Chondrocyte (in vitro differentiated cells): ENCODE measurements at regions not wholly inside any gene's neighbourhood (a gene's known extent, or its start where the extent isn't known, plus 50 kb on each side); places are given as distances from the start of the nearest gene placed in this dataset.

Experiments
- DNase-seq: peaks from one replicate; pipeline ENCODE4 v3.0.0; 2021; ENCODE audit warnings: mixed read lengths, low spot score
- H3K27ac Mint-ChIP-seq: one replicate; pipeline ENCODE4 v1.8.0; 2021; ENCODE audit warnings: mild to moderate bottlenecking, moderate library complexity, mixed read lengths; ENCODE audit not compliant: unreplicated experiment
- H3K27me3 Mint-ChIP-seq: 2 replicates; pipeline ENCODE4 v1.8.0; 2021; ENCODE audit warnings: low read depth, mixed read lengths
- H3K36me3 Mint-ChIP-seq: 2 replicates; pipeline ENCODE4 v1.8.0; 2021; ENCODE audit warnings: low read depth, mixed read lengths
- H3K4me1 Mint-ChIP-seq: 2 replicates; pipeline ENCODE4 v1.8.0; 2021; ENCODE audit warnings: low read depth, mild to moderate bottlenecking, mixed read lengths
- H3K4me3 Mint-ChIP-seq: one replicate; pipeline ENCODE4 v1.8.0; 2021; ENCODE audit warnings: mild to moderate bottlenecking, moderate library complexity, mixed read lengths; ENCODE audit not compliant: unreplicated experiment
- H3K9me3 Mint-ChIP-seq: 2 replicates; pipeline ENCODE4 v1.8.0; 2021; ENCODE audit warnings: low read depth, mixed read lengths
- TF ChIP-seq, protein P1 (sequence below): fragments of 200-600 bp; sonication (generic); IDR thresholded peaks from 2 replicates; pipeline ENCODE4 v1.5.0; 2021; ENCODE audit warnings: antibody characterized with exemption, mild to moderate bottlenecking, moderate library complexity

DNA sequence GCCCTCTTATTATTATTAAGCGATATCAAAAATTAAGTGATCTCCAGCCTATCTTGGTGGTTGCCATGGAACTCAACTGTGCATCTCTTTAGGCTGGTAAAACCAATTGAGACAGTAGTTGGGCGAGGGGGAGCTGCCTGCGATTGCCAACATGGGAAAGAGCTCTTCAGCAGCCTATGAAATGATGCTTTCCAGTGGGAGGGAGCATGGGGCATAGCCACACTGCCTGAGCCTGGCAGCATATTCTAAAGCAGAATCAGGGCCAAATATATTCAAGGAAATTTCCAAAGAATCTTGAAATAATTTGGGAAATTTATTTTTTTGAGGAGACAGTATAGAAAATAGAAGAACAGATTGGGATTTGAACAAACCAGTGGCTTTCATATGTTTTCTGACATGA is 126.9 kb upstream of the DNAH14 start:
- Mint-ChIP-seq H3K27ac (no peak overlapping the region), H3K4me3 (no peak overlapping the region), H3K9me3 (no peaks in the 10 kb centered on the region), H3K27me3 (peaks cover 19% of the 10 kb centered on the region), H3K36me3 (no peaks in the 10 kb centered on the region), H3K4me1 (no peaks in the 10 kb centered on the region)
- no peak for DNase-seq
- TF ChIP-seq, protein P1, sequence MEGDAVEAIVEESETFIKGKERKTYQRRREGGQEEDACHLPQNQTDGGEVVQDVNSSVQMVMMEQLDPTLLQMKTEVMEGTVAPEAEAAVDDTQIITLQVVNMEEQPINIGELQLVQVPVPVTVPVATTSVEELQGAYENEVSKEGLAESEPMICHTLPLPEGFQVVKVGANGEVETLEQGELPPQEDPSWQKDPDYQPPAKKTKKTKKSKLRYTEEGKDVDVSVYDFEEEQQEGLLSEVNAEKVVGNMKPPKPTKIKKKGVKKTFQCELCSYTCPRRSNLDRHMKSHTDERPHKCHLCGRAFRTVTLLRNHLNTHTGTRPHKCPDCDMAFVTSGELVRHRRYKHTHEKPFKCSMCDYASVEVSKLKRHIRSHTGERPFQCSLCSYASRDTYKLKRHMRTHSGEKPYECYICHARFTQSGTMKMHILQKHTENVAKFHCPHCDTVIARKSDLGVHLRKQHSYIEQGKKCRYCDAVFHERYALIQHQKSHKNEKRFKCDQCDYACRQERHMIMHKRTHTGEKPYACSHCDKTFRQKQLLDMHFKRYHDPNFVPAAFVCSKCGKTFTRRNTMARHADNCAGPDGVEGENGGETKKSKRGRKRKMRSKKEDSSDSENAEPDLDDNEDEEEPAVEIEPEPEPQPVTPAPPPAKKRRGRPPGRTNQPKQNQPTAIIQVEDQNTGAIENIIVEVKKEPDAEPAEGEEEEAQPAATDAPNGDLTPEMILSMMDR, result no peak

DNA sequence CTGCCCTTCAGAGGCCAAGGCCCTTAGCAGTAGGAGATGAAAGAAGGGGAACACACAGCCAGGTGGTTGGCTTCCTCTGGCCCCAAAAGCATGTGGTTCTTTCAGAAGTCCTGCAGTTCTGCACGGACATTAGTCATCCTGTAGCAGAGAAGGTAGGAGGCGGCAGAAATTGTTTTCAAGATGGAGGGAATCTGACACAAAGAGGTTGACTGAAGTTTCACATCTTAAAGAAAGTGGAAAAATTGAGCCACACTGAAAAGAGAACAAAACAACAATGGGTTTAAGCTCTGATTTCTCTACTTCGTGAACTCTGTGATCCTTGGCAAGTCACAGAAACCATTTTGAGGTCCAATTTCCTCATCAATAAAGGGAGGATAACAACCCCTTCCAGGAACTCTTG is 125.3 kb upstream of the DNAH14 start:
- Mint-ChIP-seq H3K4me1 (no peaks in the 10 kb centered on the region), H3K36me3 (no peaks in the 10 kb centered on the region), H3K9me3 (no peaks in the 10 kb centered on the region), H3K4me3 (no peak overlapping the region), H3K27me3 (peaks cover 19% of the 10 kb centered on the region), H3K27ac (no peak overlapping the region)
- no peak for DNase-seq
- TF ChIP-seq, protein P1, result no peak

DNA sequence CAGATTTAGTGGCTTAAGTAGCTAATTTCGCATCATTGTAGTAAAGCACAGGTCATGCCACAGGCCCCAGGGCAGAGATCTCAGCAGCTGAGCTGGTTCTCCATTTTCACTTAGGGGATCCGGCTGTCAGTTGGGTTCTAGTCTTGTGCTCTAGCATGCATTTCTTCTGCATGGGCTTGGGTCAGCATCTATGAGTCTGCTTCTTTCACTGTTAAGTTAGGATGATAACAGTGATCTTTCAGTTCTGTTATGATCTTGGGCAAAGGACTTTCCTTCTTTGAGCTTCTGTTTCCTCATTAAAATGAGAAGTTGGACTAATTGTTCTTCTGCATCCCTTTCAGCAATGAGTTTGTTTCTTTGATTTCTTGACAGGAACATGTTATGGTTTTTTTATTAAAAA is 123.6 kb upstream of the DNAH14 start:
- no peaks in the 10 kb centered on the region for H3K36me3 Mint-ChIP-seq
- TF ChIP-seq, protein P1, result no peak
- H3K4me3 Mint-ChIP-seq, result no peak overlapping the region
- DNase-seq, result no peak
- H3K27me3 Mint-ChIP-seq, result peaks cover 19% of the 10 kb centered on the region
- H3K4me1 Mint-ChIP-seq, result no peaks in the 10 kb centered on the region
- H3K27ac Mint-ChIP-seq, result no peak overlapping the region
- no peaks in the 10 kb centered on the region for H3K9me3 Mint-ChIP-seq

DNA sequence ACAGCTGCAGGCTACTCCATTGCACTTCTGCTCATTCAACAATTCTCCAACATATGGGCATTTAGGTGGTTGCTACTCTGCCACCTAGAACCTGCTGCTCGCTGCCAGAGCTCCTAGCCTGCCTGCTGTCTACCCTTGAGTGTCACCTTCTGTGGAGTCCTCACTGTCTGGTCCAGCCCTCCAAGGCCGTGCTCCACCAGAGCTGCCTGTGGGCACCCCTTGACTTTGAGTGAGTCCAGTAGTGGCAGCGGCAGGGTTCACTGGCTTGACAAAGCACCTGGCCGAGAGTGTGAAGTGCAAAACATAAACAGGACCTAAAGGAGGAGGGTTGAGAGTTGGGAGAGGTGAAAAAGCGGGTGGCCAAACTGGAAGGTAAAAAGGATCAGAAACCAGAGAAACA is 120.3 kb upstream of the DNAH14 start:
- H3K36me3 Mint-ChIP-seq, result no peaks in the 10 kb centered on the region
- H3K4me3 Mint-ChIP-seq, result no peak overlapping the region
- H3K27ac Mint-ChIP-seq, result no peak overlapping the region
- no peaks in the 10 kb centered on the region for H3K4me1 Mint-ChIP-seq
- peaks cover 9% of the 10 kb centered on the region for H3K27me3 Mint-ChIP-seq
- TF ChIP-seq, protein P1, result no peak
- DNase-seq, result no peak
- H3K9me3 Mint-ChIP-seq, result no peaks in the 10 kb centered on the region

DNA sequence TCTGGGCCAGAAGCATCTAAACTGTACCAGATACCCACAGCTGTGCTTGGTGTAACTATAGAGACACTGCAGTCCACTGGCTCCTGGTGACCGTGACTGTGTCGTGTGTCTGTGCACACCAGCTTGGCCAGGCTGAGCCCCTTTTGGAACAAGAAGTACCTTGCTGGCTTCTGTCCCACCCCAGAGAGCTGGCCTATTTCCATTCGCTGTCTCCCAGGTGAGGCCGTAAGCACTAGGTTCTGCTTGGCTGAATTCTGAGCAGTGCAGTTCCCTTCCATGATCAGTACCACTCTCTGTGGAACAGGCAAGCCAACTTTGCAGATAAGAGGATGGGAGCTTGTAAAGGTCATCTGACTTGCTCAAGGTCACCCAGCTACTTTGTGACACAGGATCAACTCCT is 119.9 kb upstream of the DNAH14 start:
- peaks cover 7% of the 10 kb centered on the region for H3K27me3 Mint-ChIP-seq
- no peak overlapping the region for H3K27ac Mint-ChIP-seq
- DNase-seq, result no peak
- TF ChIP-seq, protein P1, result no peak
- H3K36me3 Mint-ChIP-seq, result no peaks in the 10 kb centered on the region
- no peaks in the 10 kb centered on the region for H3K9me3 Mint-ChIP-seq
- H3K4me3 Mint-ChIP-seq, result no peak overlapping the region
- no peaks in the 10 kb centered on the region for H3K4me1 Mint-ChIP-seq
